ENCODE measurements at regions not wholly inside any gene's neighbourhood (a gene's known extent, or its start where the extent isn't known, plus 50 kb on each side); places are given as distances from the start of the nearest gene placed in this dataset.

- TF ChIP-seq POLR2A (IDR thresholded peaks at IDR 0.05), result no peak
- no peak for TF ChIP-seq CTCF (IDR thresholded peaks at IDR 0.05)
Observed at GRCh38 chr10:75295868-75296441, 60.2 kb upstream of the COMTD1 start.
